Gastroesophageal sphincter (tissue), 4 donors: ENCODE measurements at regions not wholly inside any gene's neighbourhood (a gene's known extent, or its start where the extent isn't known, plus 50 kb on each side); places are given as distances from the start of the nearest gene placed in this dataset.
"Not testable (repeated sequence)": the region's sequence is repeated elsewhere in the genome, so short reads cannot be mapped to it uniquely, and the experiment has no call there.

Source experiments
- ATAC-seq: fragments of 150-250 bp; one replicate; pipeline ENCODE4 v1.9.1; 2016; ENCODE audit warnings: mild to moderate bottlenecking, moderate library complexity
- H3K27ac ChIP-seq, 4 donors: fragments of 200-600 bp; sonication (generic) in 3 of 4; 1 replicate in 3 of 4; 2 replicates in 1 of 4; pipeline ENCODE4 v1.5.1; 2016 to 2019
- H3K27me3 ChIP-seq: fragments of 200-600 bp; sonication (generic); one replicate; pipeline ENCODE4 v1.5.1; 2019
- H3K36me3 ChIP-seq, 2 donors: fragments of 200-600 bp; sonication (generic); one replicate each; pipeline ENCODE4 v1.5.1; 2019; ENCODE audit warnings: control low read depth in 1 of 2
- H3K4me1 ChIP-seq, 3 donors: fragments of 200-600 bp; sonication (generic); 1 replicate in 2 of 3; 2 replicates in 1 of 3; pipeline ENCODE4 v1.5.1; 2016 to 2019; ENCODE audit warnings: control low read depth in 2 of 3
- H3K4me3 ChIP-seq, 2 donors: fragments of 200-600 bp; sonication (generic); one replicate each; pipeline ENCODE4 v1.5.1; 2019; ENCODE audit warnings: mild to moderate bottlenecking in 1 of 2, moderate library complexity in 1 of 2
- H3K9me3 ChIP-seq, 3 donors: fragments of 200-600 bp; sonication (generic); one replicate each; pipeline ENCODE4 v1.5.1; 2017 to 2019; ENCODE audit warnings: control low read depth in 2 of 3
- CTCF ChIP-seq, 4 experiments: fragments of 200-600 bp in 2 of 4; fragments of 450-650 bp in 2 of 4; sonication (generic) in 1 of 4; IDR thresholded peaks; one replicate each; pipeline ENCODE4 v1.5.1; 2017 to 2019; ENCODE audit warnings: antibody characterized with exemption in 4 of 4, mild to moderate bottlenecking in 2 of 4, moderate library complexity in 2 of 4
- EP300 ChIP-seq: sonication (generic); formaldehyde crosslinking; IDR thresholded peaks from one replicate; pipeline ENCODE4 v1.6.1; 2017; ENCODE audit warnings: antibody characterized with exemption, mild to moderate bottlenecking
- POLR2A ChIP-seq, 2 donors: fragments of 450-650 bp; IDR thresholded peaks; one replicate each; pipeline ENCODE4 v1.6.1; 2017; ENCODE audit warnings: antibody characterized with exemption in 2 of 2, mild to moderate bottlenecking in 2 of 2, moderate library complexity in 1 of 2
- POLR2AphosphoS5 ChIP-seq: sonication (generic); formaldehyde crosslinking; IDR thresholded peaks from one replicate; pipeline ENCODE4 v1.6.1; 2017; ENCODE audit warnings: antibody characterized with exemption
- WGBS, 2 donors: methylation state at CpG; one replicate each; pipeline ENCODE4 v1.1.5; 2018; ENCODE audit warnings: low coverage in 1 of 2; 5-methylcytosine and 5-hydroxymethylcytosine counted together

- Histone ChIP-seq H3K27me3 (no peaks in the 10 kb centered on the region), H3K36me3 (no peaks in the 10 kb centered on the region), H3K9me3 (no peaks in the 10 kb centered on the region), H3K27ac (peak overlapping the region in 1 of 4 donors; percentile 82), H3K4me1 (peaks cover 6 to 55% (median 18%) of the 10 kb centered on the region in 3 donors), H3K4me3 (no peak overlapping the region)
- WGBS, 2 donors, result 38 to 68% methylated on average over 2 to 3 of the region's 3 CpGs
- no peak for TF ChIP-seq EP300
- no peak for TF ChIP-seq CTCF (IDR thresholded peaks at IDR 0.05)
- TF ChIP-seq POLR2A (IDR thresholded peaks at IDR 0.05), result no peak
- no peak for TF ChIP-seq POLR2AphosphoS5
- no peak for ATAC-seq
Measured at GRCh38 chr12:123051556-123051955, 71.1 kb downstream of the ARL6IP4 start.

- no peaks in the 10 kb centered on the region for H3K27me3 ChIP-seq
- ATAC-seq, result no peak
- TF ChIP-seq EP300 (no peak), POLR2A (IDR thresholded peaks at IDR 0.05) (no peak), CTCF (IDR thresholded peaks at IDR 0.05) (no peak), POLR2AphosphoS5 (no peak)
- peak overlapping the region; percentile 51 to 82 (median 74) for H3K27ac ChIP-seq
- WGBS, 2 donors, result 27 to 100% methylated on average over 1 to 3 of the region's 4 CpGs
- peaks cover 6 to 62% (median 18%) of the 10 kb centered on the region in 3 donors for H3K4me1 ChIP-seq
- no peaks in the 10 kb centered on the region for H3K9me3 ChIP-seq
- H3K4me3 ChIP-seq, result no peak overlapping the region
- no peaks in the 10 kb centered on the region for H3K36me3 ChIP-seq
Measured at GRCh38 chr12:123050913-123051312, 70.4 kb downstream of the ARL6IP4 start.

- peak; percentile 76 for ATAC-seq
- H3K27ac ChIP-seq, result peak overlapping the region; percentile 51 to 82 (median 74)
- no peaks in the 10 kb centered on the region for H3K36me3 ChIP-seq
- no peak overlapping the region for H3K4me3 ChIP-seq
- H3K4me1 ChIP-seq, result peaks cover 6 to 67% (median 18%) of the 10 kb centered on the region in 3 donors
- no peaks in the 10 kb centered on the region for H3K9me3 ChIP-seq
- H3K27me3 ChIP-seq, result no peaks in the 10 kb centered on the region
- WGBS, 2 donors, result 10 to 25% methylated on average over 1 to 3 of the region's 6 CpGs
- TF ChIP-seq POLR2AphosphoS5 (peak; percentile 85), EP300 (no peak)
Measured at GRCh38 chr12:123050331-123050831, 69.9 kb downstream of the ARL6IP4 start.

- ATAC-seq, result peak; percentile 59
- Histone ChIP-seq H3K9me3 (no peaks in the 10 kb centered on the region), H3K4me1 (peaks cover 6 to 75% (median 18%) of the 10 kb centered on the region in 3 donors), H3K27ac (peak overlapping the region; percentile 51 to 82 (median 74)), H3K4me3 (no peak overlapping the region), H3K27me3 (no peaks in the 10 kb centered on the region), H3K36me3 (no peaks in the 10 kb centered on the region)
- no peak for TF ChIP-seq POLR2AphosphoS5
- no peak for TF ChIP-seq POLR2A (IDR thresholded peaks at IDR 0.05)
- TF ChIP-seq CTCF (IDR thresholded peaks at IDR 0.05), result no peak
- no peak for TF ChIP-seq EP300
- WGBS, 2 donors, result 53 to 82% methylated on average over 2 to 3 of the region's 8 CpGs
Measured at GRCh38 chr12:123049398-123050240, 69.1 kb downstream of the ARL6IP4 start.

GRCh38 chr12:123047892-123048291, 67.4 kb downstream of the ARL6IP4 start:
- not testable (repeated sequence) for H3K36me3 ChIP-seq, H3K27me3 ChIP-seq, H3K4me3 ChIP-seq, H3K9me3 ChIP-seq, ATAC-seq
- Histone ChIP-seq H3K27ac (peak overlapping the region in 1 of 4 donors; percentile 19), H3K4me1 (peaks cover 6 to 92% (median 34%) of the 10 kb centered on the region in 3 donors)
- TF ChIP-seq POLR2AphosphoS5, result peak; percentile 37
- 94 to 100% methylated on average over 2 of the region's 3 CpGs for WGBS, 2 donors

GRCh38 chr12:123047289-123047688, 66.8 kb downstream of the ARL6IP4 start:
- Histone ChIP-seq H3K9me3 (no peaks in the 10 kb centered on the region), H3K4me3 (no peak overlapping the region), H3K4me1 (peaks cover 6 to 98% (median 39%) of the 10 kb centered on the region in 3 donors), H3K27ac (peak overlapping the region in 1 of 4 donors; percentile 19), H3K36me3 (no peaks in the 10 kb centered on the region), H3K27me3 (no peaks in the 10 kb centered on the region)
- no peak for ATAC-seq
- 67% methylated on average over 1 of the region's 1 CpG; no CpG with 5 or more reads in 1 of the 2 donors for WGBS, 2 donors
- no peak for TF ChIP-seq EP300
- no peak for TF ChIP-seq CTCF (IDR thresholded peaks at IDR 0.05)
- TF ChIP-seq POLR2A (IDR thresholded peaks at IDR 0.05), result no peak
- TF ChIP-seq POLR2AphosphoS5, result no peak
